ENCODE measurements at regions not wholly inside any gene's neighbourhood (a gene's known extent, or its start where the extent isn't known, plus 50 kb on each side); places are given as distances from the start of the nearest gene placed in this dataset.
"Not testable (repeated sequence)": the region's sequence is repeated elsewhere in the genome, so short reads cannot be mapped to it uniquely, and the experiment has no call there.

- no peaks in the 10 kb centered on the region for H3K4me1 ChIP-seq (ENCODE audit: control insufficient read depth in 2 of 2, insufficient read depth in 2 of 2, low read length in 2 of 2)
- no peaks in the 10 kb centered on the region for H3K36me3 ChIP-seq (ENCODE audit: control insufficient read depth in 2 of 2, insufficient read depth in 2 of 2, low read length in 2 of 2)
- no peak overlapping the region for H3K4me3 ChIP-seq (ENCODE audit: low read length in 2 of 2)
- H3K9ac ChIP-seq (ENCODE audit: low read depth in 1 of 2, low read length in 2 of 2): no peak overlapping the region
- no peak overlapping the region for H3K27ac ChIP-seq (ENCODE audit: low read depth in 2 of 2, low read length in 2 of 2)
- H3K27me3 ChIP-seq (ENCODE audit: control insufficient read depth in 2 of 2, insufficient read depth in 2 of 2, low read length in 2 of 2): no peaks in the 10 kb centered on the region
- no peaks in the 10 kb centered on the region for H3K9me3 ChIP-seq (ENCODE audit: control insufficient read depth in 2 of 2, low read length in 2 of 2)
These were observed 158.6 kb upstream of the LCORL start for GRCh38 chr4:18180122-18180521.

GRCh38 chr4:18171896-18172295 lies 150.3 kb upstream of the LCORL start:
- no peak overlapping the region for H3K4me3 ChIP-seq (ENCODE audit: low read length in 2 of 2)
- no peak overlapping the region for H3K9ac ChIP-seq (ENCODE audit: low read depth in 1 of 2, low read length in 2 of 2)
- no peaks in the 10 kb centered on the region for H3K4me1 ChIP-seq (ENCODE audit: control insufficient read depth in 2 of 2, insufficient read depth in 2 of 2, low read length in 2 of 2)
- no peaks in the 10 kb centered on the region for H3K36me3 ChIP-seq (ENCODE audit: control insufficient read depth in 2 of 2, insufficient read depth in 2 of 2, low read length in 2 of 2)
- no peaks in the 10 kb centered on the region for H3K9me3 ChIP-seq (ENCODE audit: control insufficient read depth in 2 of 2, low read length in 2 of 2)
- no peaks in the 10 kb centered on the region for H3K27me3 ChIP-seq (ENCODE audit: control insufficient read depth in 2 of 2, insufficient read depth in 2 of 2, low read length in 2 of 2)
- no peak overlapping the region for H3K27ac ChIP-seq (ENCODE audit: low read depth in 2 of 2, low read length in 2 of 2)

GRCh38 chr4:18167831-18168230 lies 146.3 kb upstream of the LCORL start:
- no peaks in the 10 kb centered on the region for H3K36me3 ChIP-seq (ENCODE audit: control insufficient read depth in 2 of 2, insufficient read depth in 2 of 2, low read length in 2 of 2)
- no peak overlapping the region for H3K4me3 ChIP-seq (ENCODE audit: low read length in 2 of 2)
- no peaks in the 10 kb centered on the region for H3K27me3 ChIP-seq (ENCODE audit: control insufficient read depth in 2 of 2, insufficient read depth in 2 of 2, low read length in 2 of 2)
- H3K9ac ChIP-seq (ENCODE audit: low read depth in 1 of 2, low read length in 2 of 2): no peak overlapping the region
- no peak overlapping the region for H3K27ac ChIP-seq (ENCODE audit: low read depth in 2 of 2, low read length in 2 of 2)
- no peaks in the 10 kb centered on the region for H3K9me3 ChIP-seq (ENCODE audit: control insufficient read depth in 2 of 2, low read length in 2 of 2)
- no peaks in the 10 kb centered on the region for H3K4me1 ChIP-seq (ENCODE audit: control insufficient read depth in 2 of 2, insufficient read depth in 2 of 2, low read length in 2 of 2)

- Histone ChIP-seq H3K4me3 (ENCODE audit: low read length in 2 of 2) (no peak overlapping the region), H3K9ac (ENCODE audit: low read depth in 1 of 2, low read length in 2 of 2) (no peak overlapping the region), H3K27me3 (ENCODE audit: control insufficient read depth in 2 of 2, insufficient read depth in 2 of 2, low read length in 2 of 2) (no peaks in the 10 kb centered on the region), H3K36me3 (ENCODE audit: control insufficient read depth in 2 of 2, insufficient read depth in 2 of 2, low read length in 2 of 2) (no peaks in the 10 kb centered on the region), H3K4me1 (ENCODE audit: control insufficient read depth in 2 of 2, insufficient read depth in 2 of 2, low read length in 2 of 2) (no peaks in the 10 kb centered on the region), H3K27ac (ENCODE audit: low read depth in 2 of 2, low read length in 2 of 2) (no peak overlapping the region), H3K9me3 (ENCODE audit: control insufficient read depth in 2 of 2, low read length in 2 of 2) (no peaks in the 10 kb centered on the region)
These were observed 145.4 kb upstream of the LCORL start for GRCh38 chr4:18166925-18167324.

GRCh38 chr4:18162453-18162852 lies 140.9 kb upstream of the LCORL start:
- no peak overlapping the region for H3K27ac ChIP-seq (ENCODE audit: low read depth in 2 of 2, low read length in 2 of 2)
- H3K9me3 ChIP-seq (ENCODE audit: control insufficient read depth in 2 of 2, low read length in 2 of 2): no peaks in the 10 kb centered on the region
- H3K27me3 ChIP-seq (ENCODE audit: control insufficient read depth in 2 of 2, insufficient read depth in 2 of 2, low read length in 2 of 2): no peaks in the 10 kb centered on the region
- no peak overlapping the region for H3K4me3 ChIP-seq (ENCODE audit: low read length in 2 of 2)
- H3K9ac ChIP-seq (ENCODE audit: low read depth in 1 of 2, low read length in 2 of 2): no peak overlapping the region
- H3K36me3 ChIP-seq (ENCODE audit: control insufficient read depth in 2 of 2, insufficient read depth in 2 of 2, low read length in 2 of 2): no peaks in the 10 kb centered on the region
- no peaks in the 10 kb centered on the region for H3K4me1 ChIP-seq (ENCODE audit: control insufficient read depth in 2 of 2, insufficient read depth in 2 of 2, low read length in 2 of 2)

- H3K9ac ChIP-seq (ENCODE audit: low read depth in 1 of 2, low read length in 2 of 2); H3K9me3 ChIP-seq (ENCODE audit: control insufficient read depth in 2 of 2, low read length in 2 of 2); H3K27me3 ChIP-seq (ENCODE audit: control insufficient read depth in 2 of 2, insufficient read depth in 2 of 2, low read length in 2 of 2); H3K4me3 ChIP-seq (ENCODE audit: low read length in 2 of 2); H3K27ac ChIP-seq (ENCODE audit: low read depth in 2 of 2, low read length in 2 of 2); H3K36me3 ChIP-seq (ENCODE audit: control insufficient read depth in 2 of 2, insufficient read depth in 2 of 2, low read length in 2 of 2); H3K4me1 ChIP-seq (ENCODE audit: control insufficient read depth in 2 of 2, insufficient read depth in 2 of 2, low read length in 2 of 2): not testable (repeated sequence)
These were observed 137.8 kb upstream of the LCORL start for GRCh38 chr4:18159117-18159912.

- Histone ChIP-seq H3K4me3 (ENCODE audit: low read length in 2 of 2) (no peak overlapping the region), H3K4me1 (ENCODE audit: control insufficient read depth in 2 of 2, insufficient read depth in 2 of 2, low read length in 2 of 2) (no peaks in the 10 kb centered on the region), H3K36me3 (ENCODE audit: control insufficient read depth in 2 of 2, insufficient read depth in 2 of 2, low read length in 2 of 2) (no peaks in the 10 kb centered on the region), H3K27ac (ENCODE audit: low read depth in 2 of 2, low read length in 2 of 2) (no peak overlapping the region), H3K27me3 (ENCODE audit: control insufficient read depth in 2 of 2, insufficient read depth in 2 of 2, low read length in 2 of 2) (no peaks in the 10 kb centered on the region), H3K9ac (ENCODE audit: low read depth in 1 of 2, low read length in 2 of 2) (no peak overlapping the region), H3K9me3 (ENCODE audit: control insufficient read depth in 2 of 2, low read length in 2 of 2) (no peaks in the 10 kb centered on the region)
These were observed 133.8 kb upstream of the LCORL start for GRCh38 chr4:18155067-18156041.

GRCh38 chr4:18138076-18138665 lies 116.6 kb upstream of the LCORL start:
- H3K36me3 ChIP-seq (ENCODE audit: control insufficient read depth in 2 of 2, insufficient read depth in 2 of 2, low read length in 2 of 2): no peaks in the 10 kb centered on the region
- H3K4me1 ChIP-seq (ENCODE audit: control insufficient read depth in 2 of 2, insufficient read depth in 2 of 2, low read length in 2 of 2): no peaks in the 10 kb centered on the region
- H3K9me3 ChIP-seq (ENCODE audit: control insufficient read depth in 2 of 2, low read length in 2 of 2): no peaks in the 10 kb centered on the region
- no peak overlapping the region for H3K9ac ChIP-seq (ENCODE audit: low read depth in 1 of 2, low read length in 2 of 2)
- no peak overlapping the region for H3K27ac ChIP-seq (ENCODE audit: low read depth in 2 of 2, low read length in 2 of 2)
- H3K4me3 ChIP-seq (ENCODE audit: low read length in 2 of 2): no peak overlapping the region
- H3K27me3 ChIP-seq (ENCODE audit: control insufficient read depth in 2 of 2, insufficient read depth in 2 of 2, low read length in 2 of 2): no peaks in the 10 kb centered on the region

GRCh38 chr4:18134111-18134510 lies 112.6 kb upstream of the LCORL start:
- no peaks in the 10 kb centered on the region for H3K4me1 ChIP-seq (ENCODE audit: control insufficient read depth in 2 of 2, insufficient read depth in 2 of 2, low read length in 2 of 2)
- no peaks in the 10 kb centered on the region for H3K36me3 ChIP-seq (ENCODE audit: control insufficient read depth in 2 of 2, insufficient read depth in 2 of 2, low read length in 2 of 2)
- no peak overlapping the region for H3K27ac ChIP-seq (ENCODE audit: low read depth in 2 of 2, low read length in 2 of 2)
- no peaks in the 10 kb centered on the region for H3K9me3 ChIP-seq (ENCODE audit: control insufficient read depth in 2 of 2, low read length in 2 of 2)
- no peaks in the 10 kb centered on the region for H3K27me3 ChIP-seq (ENCODE audit: control insufficient read depth in 2 of 2, insufficient read depth in 2 of 2, low read length in 2 of 2)
- H3K9ac ChIP-seq (ENCODE audit: low read depth in 1 of 2, low read length in 2 of 2): no peak overlapping the region
- H3K4me3 ChIP-seq (ENCODE audit: low read length in 2 of 2): no peak overlapping the region

- Histone ChIP-seq H3K9me3 (ENCODE audit: control insufficient read depth in 2 of 2, low read length in 2 of 2) (no peaks in the 10 kb centered on the region), H3K27me3 (ENCODE audit: control insufficient read depth in 2 of 2, insufficient read depth in 2 of 2, low read length in 2 of 2) (no peaks in the 10 kb centered on the region), H3K4me1 (ENCODE audit: control insufficient read depth in 2 of 2, insufficient read depth in 2 of 2, low read length in 2 of 2) (no peaks in the 10 kb centered on the region), H3K4me3 (ENCODE audit: low read length in 2 of 2) (no peak overlapping the region), H3K36me3 (ENCODE audit: control insufficient read depth in 2 of 2, insufficient read depth in 2 of 2, low read length in 2 of 2) (no peaks in the 10 kb centered on the region), H3K9ac (ENCODE audit: low read depth in 1 of 2, low read length in 2 of 2) (no peak overlapping the region), H3K27ac (ENCODE audit: low read depth in 2 of 2, low read length in 2 of 2) (no peak overlapping the region)
These were observed 108.7 kb upstream of the LCORL start for GRCh38 chr4:18130256-18130655.

Measured in mucosa of rectum (tissue), 2 donors.